IMR-90 (cell line): ENCODE measurements at regions not wholly inside any gene's neighbourhood (a gene's known extent, or its start where the extent isn't known, plus 50 kb on each side); places are given as distances from the start of the nearest gene placed in this dataset.

ENCODE experiments used
- ATAC-seq: fragments of 200-7000 bp; cut with Tn5 transposase; 2 replicates; pipeline ENCODE4 v1.9.1; 2020; ENCODE audit warnings: low read depth, mild to moderate bottlenecking, moderate library complexity
- BruUV-seq: library from RNA; stranded (reverse); fragments of 400-500 nt; replicated peaks from 2 replicates; lab custom pipeline; 2021; lab: Mats Ljungman, UMichigan
- CTCF ChIA-PET: fragments of 300-600 bp; formaldehyde crosslinking; extraction: SDS; loops from one replicate; lab custom pipeline; 2021; ENCODE audit warnings: antibody characterized with exemption; lab: Yijun Ruan, JAX
- POLR2A ChIA-PET: fragments of 300-600 bp; sonication (Branson Sonifier 250); formaldehyde crosslinking; loops from one replicate; lab custom pipeline; 2022; ENCODE audit warnings: antibody characterized with exemption; ENCODE audit not compliant: unreplicated experiment; lab: Charles Lee
- DNase-seq: peaks from one replicate; pipeline ENCODE4 v3.0.0; 2013
- H2AFZ ChIP-seq: replicated peaks from 2 replicates; pipeline ENCODE3; 2013; ENCODE audit warnings: low read length, mild to moderate bottlenecking; ENCODE audit not compliant: poor library complexity
- H2AK5ac ChIP-seq: 2 replicates; pipeline ENCODE4 v1.6.1; 2013; ENCODE audit warnings: low read depth, low read length, inconsistent platforms
- H2AK9ac ChIP-seq: replicated peaks from 2 replicates; pipeline ENCODE3; 2013; ENCODE audit warnings: mild to moderate bottlenecking, low read depth, low read length, moderate library complexity; ENCODE audit not compliant: poor library complexity
- H2BK120ac ChIP-seq: 2 replicates; pipeline ENCODE4 v1.6.1; 2013; ENCODE audit warnings: low read depth, low read length, inconsistent platforms
- H2BK15ac ChIP-seq: 3 replicates; pipeline ENCODE4 v1.6.1; 2013; ENCODE audit warnings: low read depth, low read length, inconsistent platforms
- H2BK20ac ChIP-seq: 2 replicates; pipeline ENCODE4 v1.6.1; 2013; ENCODE audit warnings: low read depth, mild to moderate bottlenecking, inconsistent platforms, low read length, moderate library complexity
- H2BK5ac ChIP-seq: 2 replicates; pipeline ENCODE4 v1.6.1; 2013; ENCODE audit warnings: mild to moderate bottlenecking, low read depth, low read length, inconsistent platforms; ENCODE audit not compliant: poor library complexity, severe bottlenecking
- H3K14ac ChIP-seq: replicated peaks from 2 replicates; pipeline ENCODE4 v1.6.1; 2013; ENCODE audit warnings: low read depth, low read length, inconsistent platforms
- H3K18ac ChIP-seq: 2 replicates; pipeline ENCODE4 v1.6.1; 2013; ENCODE audit warnings: low read depth, low read length, control low read depth
- H3K23ac ChIP-seq: 2 replicates; pipeline ENCODE4 v1.6.1; 2013; ENCODE audit warnings: low read depth, low read length, inconsistent platforms
- H3K27ac ChIP-seq: 2 replicates; pipeline ENCODE4 v1.5.1; 2013; ENCODE audit warnings: mild to moderate bottlenecking, control low read depth, low read length; ENCODE audit not compliant: insufficient read depth
- H3K27me3 ChIP-seq: 2 replicates; pipeline ENCODE4 v1.6.1; 2013; ENCODE audit warnings: low read length; ENCODE audit not compliant: control insufficient read depth, insufficient read depth
- H3K36me3 ChIP-seq: 2 replicates; pipeline ENCODE4 v1.6.1; 2013; ENCODE audit warnings: low read length, mixed read lengths; ENCODE audit not compliant: control insufficient read depth, insufficient read depth
- H3K4ac ChIP-seq: 2 replicates; pipeline ENCODE4 v1.6.1; 2013; ENCODE audit warnings: low read depth, low read length, inconsistent platforms
- H3K4me1 ChIP-seq: 2 replicates; pipeline ENCODE4 v1.6.1; 2013; ENCODE audit warnings: low read length, mixed read lengths; ENCODE audit not compliant: control insufficient read depth, insufficient read depth
- H3K4me2 ChIP-seq: 2 replicates; pipeline ENCODE4 v1.6.1; 2013; ENCODE audit warnings: low read depth, mild to moderate bottlenecking, control low read depth, low read length, moderate library complexity
- H3K4me3 ChIP-seq: 2 replicates; pipeline ENCODE4 v1.5.1; 2013; ENCODE audit warnings: low read depth, mild to moderate bottlenecking, control low read depth, low read length, moderate library complexity; ENCODE audit not compliant: insufficient read depth
- H3K56ac ChIP-seq: 2 replicates; pipeline ENCODE4 v1.6.1; 2013; ENCODE audit warnings: low read length, inconsistent platforms; ENCODE audit not compliant: insufficient read depth; ENCODE audit errors: extremely low read depth
- H3K79me1 ChIP-seq, 2 experiments: 2 replicates each; pipeline ENCODE4 v1.6.1; 2013; ENCODE audit warnings: low read length in 2 of 2, inconsistent platforms in 1 of 2, low read depth in 1 of 2
- H3K9ac ChIP-seq: 2 replicates; pipeline ENCODE4 v1.6.1; 2013; ENCODE audit warnings: low read depth, low read length, control low read depth
- H3K9me1 ChIP-seq: 2 replicates; pipeline ENCODE4 v1.6.1; 2013; ENCODE audit warnings: low read length, inconsistent platforms; ENCODE audit not compliant: insufficient read depth
- H3K9me3 ChIP-seq: 2 replicates; pipeline ENCODE4 v1.6.1; 2013; ENCODE audit warnings: low read length; ENCODE audit not compliant: control insufficient read depth, insufficient read depth
- H4K20me1 ChIP-seq: 2 replicates; pipeline ENCODE4 v1.6.1; 2013; ENCODE audit warnings: low read length, inconsistent platforms; ENCODE audit not compliant: insufficient read depth
- H4K5ac ChIP-seq: 2 replicates; pipeline ENCODE4 v1.6.1; 2013; ENCODE audit warnings: mild to moderate bottlenecking, low read depth, low read length, control low read depth
- H4K8ac ChIP-seq, 2 experiments: 2 replicates each; pipeline ENCODE4 v1.6.1; 2013; ENCODE audit warnings: low read depth in 2 of 2, low read length in 2 of 2, control low read depth in 1 of 2, inconsistent platforms in 1 of 2
- H4K91ac ChIP-seq: 2 replicates; pipeline ENCODE4 v1.6.1; 2013; ENCODE audit warnings: low read depth, low read length, inconsistent platforms; ENCODE audit not compliant: insufficient read depth
- BHLHE40 ChIP-seq: fragments of 150-350 bp; IDR thresholded peaks from 2 replicates; pipeline ENCODE4 v1.6.1; 2016; ENCODE audit warnings: mild to moderate bottlenecking, low read depth, low read length
- CEBPB ChIP-seq: IDR thresholded peaks from 2 replicates; pipeline ENCODE4 v1.6.1; 2012; ENCODE audit warnings: low read depth, low read length, improper control_type of control experiment
- CHD1 ChIP-seq: IDR thresholded peaks from 2 replicates; pipeline ENCODE4 v1.6.1; 2012; ENCODE audit warnings: low read depth, low read length, improper control_type of control experiment
- FOS ChIP-seq: fragments of 150-350 bp; IDR thresholded peaks from 2 replicates; pipeline ENCODE4 v1.6.1; 2016; ENCODE audit warnings: low read depth, low read length
- MAFK ChIP-seq: IDR thresholded peaks from 2 replicates; pipeline ENCODE4 v1.6.1; 2012; ENCODE audit warnings: low read depth, low read length, improper control_type of control experiment
- MAZ ChIP-seq: IDR thresholded peaks from 2 replicates; pipeline ENCODE4 v1.6.1; 2012; ENCODE audit warnings: low read depth, mild to moderate bottlenecking, low read length, improper control_type of control experiment, moderate library complexity, borderline replicate concordance
- MXI1 ChIP-seq: IDR thresholded peaks from 2 replicates; pipeline ENCODE4 v1.6.1; 2012; ENCODE audit warnings: low read depth, mild to moderate bottlenecking, low read length, moderate library complexity, borderline replicate concordance
- NFE2L2 ChIP-seq: fragments of 150-350 bp; IDR thresholded peaks from 2 replicates; pipeline ENCODE4 v1.6.1; 2016; ENCODE audit warnings: low read depth, mild to moderate bottlenecking, low read length
- POLR2A ChIP-seq: IDR thresholded peaks from 2 replicates; pipeline ENCODE4 v1.6.1; 2012; ENCODE audit warnings: mild to moderate bottlenecking, low read depth, low read length
- RAD21 ChIP-seq: IDR thresholded peaks from 2 replicates; pipeline ENCODE4 v1.6.1; 2012; ENCODE audit warnings: low read length, improper control_type of control experiment
- RCOR1 ChIP-seq: IDR thresholded peaks from 2 replicates; pipeline ENCODE4 v1.6.1; 2012; ENCODE audit warnings: mild to moderate bottlenecking, low read length, improper control_type of control experiment; ENCODE audit not compliant: insufficient replicate concordance
- RFX5 ChIP-seq: IDR thresholded peaks from 2 replicates; pipeline ENCODE4 v1.8.0; 2012; ENCODE audit warnings: low read depth, mild to moderate bottlenecking, low read length, moderate library complexity
- SMC3 ChIP-seq: fragments of 150-350 bp; IDR thresholded peaks from 2 replicates; pipeline ENCODE4 v1.6.1; 2016; ENCODE audit warnings: low read depth, mild to moderate bottlenecking, antibody characterized with exemption, low read length, moderate library complexity
- WGBS, 2 experiments: methylation state at CpG; one replicate each; pipeline versions ENCODE4 v1.1.5 to v1.1.7; 2013; ENCODE audit warnings: missing lambda C conversion rate in 2 of 2; ENCODE audit not compliant: insufficient read length in 1 of 2; ENCODE audit errors: extremely low coverage in 2 of 2; 5-methylcytosine and 5-hydroxymethylcytosine counted together
- dilution Hi-C: fragments of 300-500 bp; cut with HindIII; formaldehyde crosslinking; loops from one replicate; pipeline ENCODE4 v1.14.3; 2018; ENCODE audit warnings: low sequenced_read_pairs; ENCODE audit not compliant: unreplicated experiment
- in situ Hi-C: fragments of 300-500 bp; cut with MboI; formaldehyde crosslinking; loops from 3 replicates; pipeline ENCODE4 v1.14.3; 2019; ENCODE audit warnings: low sequenced_read_pairs, inconsistent platforms, mixed read lengths
- intact Hi-C: fragments of 100-400 bp; cut with micrococcal nuclease; formaldehyde crosslinking; loops from 2 replicates; pipeline ENCODE4 v1.10.0; 2022
- TF ChIP-seq, protein P1 (sequence below): fragments of 150-350 bp; IDR thresholded peaks from 2 replicates; pipeline ENCODE4 v1.6.1; 2017; ENCODE audit warnings: mild to moderate bottlenecking, antibody characterized with exemption, low read length, low read depth
- TF ChIP-seq, protein P2 (sequence below): fragments of 150-350 bp; IDR thresholded peaks from 2 replicates; pipeline ENCODE4 v1.6.1; 2016; ENCODE audit warnings: low read depth, mild to moderate bottlenecking, low read length, moderate library complexity, borderline replicate concordance
- TF ChIP-seq, protein P3 (sequence below): conservative IDR thresholded peaks from 2 replicates; pipeline ENCODE4 v1.5.1; 2012; ENCODE audit warnings: mild to moderate bottlenecking, low read depth, low read length, improper control_type of control experiment

DNA sequence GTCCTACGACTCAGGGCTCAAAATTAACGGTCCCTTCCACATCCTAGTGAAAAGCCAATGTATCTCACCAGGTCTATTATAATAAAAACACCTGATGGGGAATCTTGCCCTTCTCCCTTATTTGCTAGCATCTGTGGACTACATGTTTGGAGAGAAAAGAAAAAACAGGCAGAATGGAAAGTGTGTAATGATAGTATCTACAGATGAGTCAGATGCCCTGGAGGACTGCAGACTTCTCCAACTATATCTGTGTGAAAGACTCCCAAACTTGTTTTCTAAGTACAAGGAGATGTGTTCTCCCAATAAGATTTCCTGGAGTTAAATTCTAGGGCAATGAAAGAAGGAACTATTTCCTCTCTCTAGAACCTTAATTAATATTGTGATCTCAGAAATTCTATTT is 66.0 kb downstream of the FOXB2 start:
- Histone ChIP-seq H3K27me3 (no peaks in the 10 kb centered on the region; the same call in 1 of the 2 replicates), H2AK9ac (no peak overlapping the region), H3K4me2 (no peak overlapping the region), H3K27ac (no peak overlapping the region), H2BK120ac (no peak overlapping the region), H3K23ac (no peak overlapping the region), H4K20me1 (no peaks in the 10 kb centered on the region), H4K5ac (no peak overlapping the region), H2BK15ac (no peak overlapping the region), H4K91ac (no peak overlapping the region), H2AFZ (no peak overlapping the region), H3K56ac (no peak overlapping the region), H3K36me3 (no peaks in the 10 kb centered on the region), H3K79me1 (no peaks in the 10 kb centered on the region), H2BK20ac (no peak overlapping the region), H3K4me3 (no peak overlapping the region), H2BK5ac (no peak overlapping the region), H3K9me3 (no peaks in the 10 kb centered on the region), H3K9me1 (no peaks in the 10 kb centered on the region), H3K4me1 (no peaks in the 10 kb centered on the region), H4K8ac (no peak overlapping the region), H3K4ac (no peak overlapping the region), H2AK5ac (no peak overlapping the region), H3K18ac (no peak overlapping the region), H3K9ac (no peak overlapping the region), H3K14ac (no peak overlapping the region)
- BruUV-seq, result no TSS peak
- WGBS, 2 experiments, result no CpG with 5 or more reads among the region's 2 CpGs
- ATAC-seq (no peak), DNase-seq (no peak)
- dilution Hi-C loops, result no loop called here
- ChIA-PET CTCF (no interaction called here), POLR2A (no interaction called here)
- TF ChIP-seq, protein P1, sequence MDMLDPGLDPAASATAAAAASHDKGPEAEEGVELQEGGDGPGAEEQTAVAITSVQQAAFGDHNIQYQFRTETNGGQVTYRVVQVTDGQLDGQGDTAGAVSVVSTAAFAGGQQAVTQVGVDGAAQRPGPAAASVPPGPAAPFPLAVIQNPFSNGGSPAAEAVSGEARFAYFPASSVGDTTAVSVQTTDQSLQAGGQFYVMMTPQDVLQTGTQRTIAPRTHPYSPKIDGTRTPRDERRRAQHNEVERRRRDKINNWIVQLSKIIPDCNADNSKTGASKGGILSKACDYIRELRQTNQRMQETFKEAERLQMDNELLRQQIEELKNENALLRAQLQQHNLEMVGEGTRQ, result no peak
- TF ChIP-seq POLR2A (no peak), MXI1 (no peak), CHD1 (no peak), NFE2L2 (no peak), MAFK (no peak), RCOR1 (no peak), FOS (no peak), RAD21 (no peak), CEBPB (no peak), MAZ (no peak), SMC3 (no peak), BHLHE40 (no peak), RFX5 (no peak)
- TF ChIP-seq, protein P2, sequence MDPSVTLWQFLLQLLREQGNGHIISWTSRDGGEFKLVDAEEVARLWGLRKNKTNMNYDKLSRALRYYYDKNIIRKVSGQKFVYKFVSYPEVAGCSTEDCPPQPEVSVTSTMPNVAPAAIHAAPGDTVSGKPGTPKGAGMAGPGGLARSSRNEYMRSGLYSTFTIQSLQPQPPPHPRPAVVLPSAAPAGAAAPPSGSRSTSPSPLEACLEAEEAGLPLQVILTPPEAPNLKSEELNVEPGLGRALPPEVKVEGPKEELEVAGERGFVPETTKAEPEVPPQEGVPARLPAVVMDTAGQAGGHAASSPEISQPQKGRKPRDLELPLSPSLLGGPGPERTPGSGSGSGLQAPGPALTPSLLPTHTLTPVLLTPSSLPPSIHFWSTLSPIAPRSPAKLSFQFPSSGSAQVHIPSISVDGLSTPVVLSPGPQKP, result no peak
- TF ChIP-seq, protein P3, sequence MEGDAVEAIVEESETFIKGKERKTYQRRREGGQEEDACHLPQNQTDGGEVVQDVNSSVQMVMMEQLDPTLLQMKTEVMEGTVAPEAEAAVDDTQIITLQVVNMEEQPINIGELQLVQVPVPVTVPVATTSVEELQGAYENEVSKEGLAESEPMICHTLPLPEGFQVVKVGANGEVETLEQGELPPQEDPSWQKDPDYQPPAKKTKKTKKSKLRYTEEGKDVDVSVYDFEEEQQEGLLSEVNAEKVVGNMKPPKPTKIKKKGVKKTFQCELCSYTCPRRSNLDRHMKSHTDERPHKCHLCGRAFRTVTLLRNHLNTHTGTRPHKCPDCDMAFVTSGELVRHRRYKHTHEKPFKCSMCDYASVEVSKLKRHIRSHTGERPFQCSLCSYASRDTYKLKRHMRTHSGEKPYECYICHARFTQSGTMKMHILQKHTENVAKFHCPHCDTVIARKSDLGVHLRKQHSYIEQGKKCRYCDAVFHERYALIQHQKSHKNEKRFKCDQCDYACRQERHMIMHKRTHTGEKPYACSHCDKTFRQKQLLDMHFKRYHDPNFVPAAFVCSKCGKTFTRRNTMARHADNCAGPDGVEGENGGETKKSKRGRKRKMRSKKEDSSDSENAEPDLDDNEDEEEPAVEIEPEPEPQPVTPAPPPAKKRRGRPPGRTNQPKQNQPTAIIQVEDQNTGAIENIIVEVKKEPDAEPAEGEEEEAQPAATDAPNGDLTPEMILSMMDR, result no peak
- in situ Hi-C loops, result no loop called here
- intact Hi-C loops, result no loop called here
